GM19238 (cell line): ENCODE measurements at regions not wholly inside any gene's neighbourhood (a gene's known extent, or its start where the extent isn't known, plus 50 kb on each side); places are given as distances from the start of the nearest gene placed in this dataset.

Source experiments
- DNase-seq: peaks from one replicate; pipeline ENCODE4 v3.0.0; 2011; ENCODE audit warnings: low spot score; ENCODE audit not compliant: insufficient read length

DNA sequence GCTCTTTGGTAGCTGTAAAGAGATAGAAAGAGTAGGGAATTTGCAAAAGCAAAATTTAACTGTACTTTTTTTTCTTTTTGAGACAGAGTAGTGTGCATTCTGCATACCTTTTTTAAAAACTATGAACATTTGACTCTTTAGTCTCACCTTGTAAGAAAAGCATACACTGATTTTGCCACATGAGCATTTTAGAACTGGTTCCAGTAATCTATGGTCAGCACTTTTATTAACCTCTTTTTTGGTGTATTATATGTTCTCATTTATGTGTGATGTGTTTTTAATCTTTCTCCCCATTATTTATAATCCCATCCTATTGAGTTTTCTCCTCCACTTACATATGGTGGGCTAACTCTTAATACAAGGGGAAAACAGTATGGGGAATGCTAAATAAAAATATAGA is 1111.4 kb downstream of the FLRT2 start:
- DNase-seq = no peak

- no peak for DNase-seq
Observed at GRCh38 chr14:86640288-86640687, 1110.3 kb downstream of the FLRT2 start.

GRCh38 chr14:86639666-86640065 is 1109.7 kb downstream of the FLRT2 start:
- DNase-seq = no peak

DNA sequence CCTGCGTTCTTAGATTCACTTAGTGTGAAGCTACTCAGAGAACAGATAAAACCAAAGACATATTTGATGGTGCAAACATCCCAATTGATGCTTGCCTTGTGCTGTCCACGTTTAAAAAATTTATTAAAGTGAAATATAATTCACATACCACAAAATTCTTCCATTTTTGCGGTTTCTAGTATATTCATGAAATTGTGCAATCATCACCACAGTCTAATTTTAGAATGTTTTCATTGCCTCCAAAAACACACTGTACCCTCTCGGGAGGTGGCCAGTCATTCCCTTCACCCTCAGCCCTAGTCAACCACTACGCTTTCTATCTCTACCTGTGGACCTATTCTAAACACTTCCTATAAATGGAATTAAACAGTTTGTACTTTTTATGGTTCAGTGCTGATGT is 1109.2 kb downstream of the FLRT2 start:
- DNase-seq = no peak

GRCh38 chr14:86627080-86627479 is 1097.1 kb downstream of the FLRT2 start:
- DNase-seq = no peak

DNA sequence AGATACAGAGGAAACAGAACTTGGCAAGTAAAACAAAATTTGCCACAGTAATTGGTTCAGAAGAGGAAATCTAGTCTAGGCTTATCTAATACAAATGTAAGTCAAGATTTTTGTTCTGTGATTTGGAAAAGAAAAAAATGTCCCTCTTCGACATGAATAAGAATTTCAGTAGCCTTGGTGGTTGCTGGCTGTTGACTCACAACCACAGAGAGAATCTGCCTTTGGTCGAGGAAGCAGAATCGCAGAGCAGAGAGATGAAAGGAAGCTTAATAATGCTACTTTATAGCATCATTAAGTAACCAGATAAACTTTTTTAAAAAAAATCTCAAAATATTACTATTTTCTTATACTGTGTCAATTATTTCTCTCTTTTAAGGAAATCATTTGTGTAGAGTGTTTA is 1096.6 kb downstream of the FLRT2 start:
- no peak for DNase-seq

DNA sequence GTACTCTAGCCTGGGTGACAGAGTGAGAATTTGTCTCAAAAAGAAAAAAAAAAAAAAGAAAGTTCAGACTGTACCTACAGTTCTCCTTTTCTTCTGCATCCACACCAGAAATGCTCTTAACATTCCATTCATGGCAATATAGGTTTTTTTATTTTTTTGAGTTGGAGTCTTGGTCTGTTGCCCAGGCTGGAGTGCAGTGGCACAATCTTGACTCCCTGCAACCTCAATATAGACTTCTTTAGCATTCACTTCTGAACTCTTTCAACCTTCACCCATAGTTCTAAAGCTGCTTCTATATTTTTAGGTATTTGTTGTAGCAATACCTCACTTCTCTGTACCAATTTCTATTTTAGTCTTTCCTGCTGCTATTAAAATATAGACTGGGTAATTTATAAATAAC is 1095.7 kb downstream of the FLRT2 start:
- DNase-seq = no peak

DNA sequence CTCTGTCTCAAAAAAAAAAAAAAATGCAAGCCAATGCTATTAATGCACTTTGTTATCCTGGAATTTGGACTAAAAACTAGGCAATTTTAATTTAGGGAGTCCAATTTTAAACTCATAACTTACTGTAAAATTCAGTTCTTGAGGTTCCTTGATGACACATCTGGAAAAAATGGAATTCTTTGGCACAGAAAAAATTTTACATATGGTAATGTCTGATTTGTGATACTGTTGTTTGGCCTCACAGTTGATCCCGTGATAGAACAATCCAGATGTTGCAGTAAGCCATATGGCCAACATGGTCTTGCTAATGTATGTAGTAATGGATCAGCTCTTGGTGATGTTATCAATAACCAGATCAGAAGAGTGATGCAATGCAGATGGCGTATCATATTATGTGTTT is 1089.8 kb downstream of the FLRT2 start:
- no peak for DNase-seq

- DNase-seq = no peak
Observed at GRCh38 chr14:86613786-86614185, 1083.8 kb downstream of the FLRT2 start.

GRCh38 chr14:86613126-86613525 is 1083.2 kb downstream of the FLRT2 start:
- DNase-seq = no peak

GRCh38 chr14:86604561-86604960 is 1074.6 kb downstream of the FLRT2 start:
- no peak for DNase-seq

GRCh38 chr14:86602263-86602662 is 1072.3 kb downstream of the FLRT2 start:
- no peak for DNase-seq

- no peak for DNase-seq
Observed at GRCh38 chr14:86601813-86602212, 1071.9 kb downstream of the FLRT2 start.

DNA sequence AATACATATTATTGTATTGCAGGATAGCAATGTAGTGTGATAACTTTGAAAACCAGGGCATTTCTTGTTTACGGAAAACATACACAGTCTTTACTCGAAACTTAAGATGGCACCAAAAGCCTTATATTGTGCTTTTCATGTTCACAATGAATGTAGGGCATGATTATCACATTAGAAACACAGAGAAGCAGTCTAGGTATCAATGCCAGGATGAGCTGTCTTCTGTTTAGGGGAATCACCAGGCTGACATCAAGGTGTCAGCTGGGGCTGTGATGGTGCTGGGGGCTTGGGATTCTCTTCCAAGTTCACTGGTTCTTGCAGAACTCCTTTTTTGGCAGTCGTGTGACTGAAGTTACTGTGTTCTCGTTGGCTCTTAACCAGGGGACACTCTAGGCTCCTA is 1067.3 kb downstream of the FLRT2 start:
- no peak for DNase-seq

DNA sequence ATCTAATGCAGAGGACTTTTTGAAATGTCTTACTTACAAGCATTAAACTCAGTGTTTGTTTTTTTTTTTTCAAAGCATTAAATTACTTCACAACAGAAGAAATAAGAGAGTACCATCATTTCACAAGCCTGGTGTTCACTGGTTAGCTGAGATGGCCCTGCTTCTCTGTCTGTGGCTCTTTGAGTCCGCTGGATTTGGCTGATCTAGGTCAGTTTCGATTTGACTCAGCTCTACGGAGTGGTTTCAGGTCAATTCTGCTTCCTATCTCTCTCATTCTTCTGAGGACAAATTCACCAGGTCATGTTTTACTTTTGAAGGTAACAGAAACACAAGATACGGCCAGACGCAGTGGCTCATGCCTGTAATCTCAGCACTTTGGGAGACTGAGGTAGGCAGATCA is 1066.1 kb downstream of the FLRT2 start:
- no peak for DNase-seq

DNA sequence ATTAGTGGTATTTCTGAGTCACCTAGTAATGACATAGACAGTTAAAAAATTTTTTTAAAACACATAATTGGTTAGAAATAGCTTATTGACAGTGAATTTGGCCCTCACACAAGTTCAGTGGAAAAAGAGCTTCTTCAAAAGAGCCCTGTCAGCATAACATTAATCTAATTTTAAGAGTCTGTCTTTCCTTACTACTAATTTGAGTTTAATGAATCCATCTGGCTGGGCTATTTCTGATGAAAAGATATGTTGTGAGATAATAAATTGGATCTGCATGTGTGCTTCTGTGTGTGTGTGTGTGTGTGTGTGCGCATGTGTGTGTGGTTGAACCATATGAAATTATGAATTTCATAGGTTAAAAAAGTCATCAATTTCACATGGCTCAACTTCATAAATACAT is 1045.2 kb downstream of the FLRT2 start:
- DNase-seq = no peak

- no peak for DNase-seq
Observed at GRCh38 chr14:86574778-86575129, 1044.8 kb downstream of the FLRT2 start.

- no peak for DNase-seq
Observed at GRCh38 chr14:86574051-86574777, 1044.3 kb downstream of the FLRT2 start.

- no peak for DNase-seq
Observed at GRCh38 chr14:86570371-86570770, 1040.4 kb downstream of the FLRT2 start.

DNA sequence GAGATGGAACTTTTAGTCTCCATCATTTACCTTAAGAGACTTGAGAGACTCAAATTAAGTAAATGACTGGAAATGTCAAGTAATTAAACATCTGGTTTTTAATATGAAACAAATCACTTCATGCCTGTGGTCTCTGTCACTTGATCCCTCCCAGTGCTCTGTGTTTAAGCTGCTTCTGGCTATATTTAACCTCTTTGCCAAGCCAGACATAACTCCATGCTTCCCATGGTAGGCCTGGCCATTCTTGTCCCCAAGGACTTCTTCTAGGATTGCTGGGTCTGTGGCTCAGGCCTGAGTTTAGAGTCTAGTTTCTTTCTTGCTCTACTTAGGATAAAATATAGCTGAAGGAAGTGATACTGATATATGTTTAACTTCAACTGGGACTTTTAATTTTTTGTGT is 1013.6 kb downstream of the FLRT2 start:
- DNase-seq = no peak

GRCh38 chr14:86541972-86542371 is 1012.0 kb downstream of the FLRT2 start:
- no peak for DNase-seq

DNA sequence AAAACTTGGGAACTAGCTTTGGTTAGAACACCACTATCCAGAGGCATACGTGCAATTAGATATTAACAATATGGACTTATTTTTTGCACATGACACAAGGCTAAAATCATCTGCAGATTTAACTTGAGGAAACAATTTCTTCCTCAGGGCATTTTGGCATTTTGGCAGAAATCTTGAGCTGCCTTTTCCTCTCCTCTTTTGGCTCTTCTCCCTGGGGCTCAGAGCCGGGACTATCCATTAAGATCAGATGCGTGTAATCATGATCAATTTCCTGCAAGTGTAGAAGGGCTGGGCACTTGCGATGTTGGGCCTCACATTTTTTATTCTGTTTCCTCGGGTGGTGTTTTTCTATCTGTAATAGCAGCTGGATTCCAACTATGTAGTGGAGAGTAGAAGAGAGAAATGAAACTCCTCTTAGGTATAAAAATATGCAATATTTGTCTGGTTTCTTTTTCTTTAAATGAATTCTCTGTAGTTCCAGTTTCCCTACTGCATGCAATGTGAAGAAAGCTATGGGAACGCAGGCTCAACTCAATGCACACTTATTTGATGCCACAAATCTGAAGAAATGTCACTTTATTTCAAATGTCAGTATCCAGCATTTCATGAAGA is 1010.8 kb downstream of the FLRT2 start:
- DNase-seq = no peak

- DNase-seq = no peak
Observed at GRCh38 chr14:86539361-86540070, 1009.6 kb downstream of the FLRT2 start.
